ENCODE measurements at regions not wholly inside any gene's neighbourhood (a gene's known extent, or its start where the extent isn't known, plus 50 kb on each side); places are given as distances from the start of the nearest gene placed in this dataset.

GRCh38 chr11:134862105-134862502 is 450.1 kb upstream of the B3GAT1 start:
- TF ChIP-seq CTCF (IDR thresholded peaks at IDR 0.05) (no peak), POLR2A (IDR thresholded peaks at IDR 0.05) (no peak)
